ENCODE measurements at regions not wholly inside any gene's neighbourhood (a gene's known extent, or its start where the extent isn't known, plus 50 kb on each side); places are given as distances from the start of the nearest gene placed in this dataset.

DNA sequence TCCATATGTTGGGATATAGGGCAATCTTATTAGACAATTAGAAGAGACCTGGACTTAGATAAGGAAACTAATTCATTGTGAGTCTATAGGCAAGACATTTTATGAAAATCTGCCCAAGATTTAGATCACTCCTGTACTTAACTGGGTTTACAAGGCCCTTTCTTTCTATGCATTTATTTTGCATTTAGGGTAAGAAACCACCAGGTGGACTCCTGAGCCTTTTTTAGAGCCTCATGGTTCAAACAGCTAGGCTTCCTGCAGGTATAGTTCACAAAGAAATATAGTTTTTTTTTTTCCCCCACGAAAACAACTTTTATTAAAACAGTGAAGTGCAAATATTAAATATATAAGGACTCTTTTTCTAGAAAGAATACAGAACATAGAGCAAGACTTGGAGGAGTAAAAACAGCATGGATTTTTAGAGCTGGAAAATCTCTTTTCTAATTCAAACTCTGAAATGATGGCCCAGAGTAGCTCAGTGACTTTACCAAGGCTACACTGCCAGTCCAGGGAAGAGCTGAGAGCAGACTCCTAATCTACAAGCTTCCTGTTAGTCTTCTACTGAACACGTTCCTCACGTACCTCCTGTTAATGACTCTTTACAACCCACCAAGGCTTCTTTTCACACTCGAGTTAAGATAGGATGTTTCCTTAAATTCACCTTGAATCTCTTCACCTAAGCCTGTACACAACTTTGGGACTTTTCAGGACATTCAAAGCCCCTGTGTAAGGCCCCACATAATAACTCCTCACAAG is 400.9 kb upstream of the ATP11B start:
- TF ChIP-seq, protein P1, sequence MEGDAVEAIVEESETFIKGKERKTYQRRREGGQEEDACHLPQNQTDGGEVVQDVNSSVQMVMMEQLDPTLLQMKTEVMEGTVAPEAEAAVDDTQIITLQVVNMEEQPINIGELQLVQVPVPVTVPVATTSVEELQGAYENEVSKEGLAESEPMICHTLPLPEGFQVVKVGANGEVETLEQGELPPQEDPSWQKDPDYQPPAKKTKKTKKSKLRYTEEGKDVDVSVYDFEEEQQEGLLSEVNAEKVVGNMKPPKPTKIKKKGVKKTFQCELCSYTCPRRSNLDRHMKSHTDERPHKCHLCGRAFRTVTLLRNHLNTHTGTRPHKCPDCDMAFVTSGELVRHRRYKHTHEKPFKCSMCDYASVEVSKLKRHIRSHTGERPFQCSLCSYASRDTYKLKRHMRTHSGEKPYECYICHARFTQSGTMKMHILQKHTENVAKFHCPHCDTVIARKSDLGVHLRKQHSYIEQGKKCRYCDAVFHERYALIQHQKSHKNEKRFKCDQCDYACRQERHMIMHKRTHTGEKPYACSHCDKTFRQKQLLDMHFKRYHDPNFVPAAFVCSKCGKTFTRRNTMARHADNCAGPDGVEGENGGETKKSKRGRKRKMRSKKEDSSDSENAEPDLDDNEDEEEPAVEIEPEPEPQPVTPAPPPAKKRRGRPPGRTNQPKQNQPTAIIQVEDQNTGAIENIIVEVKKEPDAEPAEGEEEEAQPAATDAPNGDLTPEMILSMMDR (IDR thresholded peaks at IDR 0.05), result no peak
- no peak for TF ChIP-seq EP300 (IDR thresholded peaks at IDR 0.05)
- TF ChIP-seq POLR2AphosphoS5 (IDR thresholded peaks at IDR 0.05), result no peak

All from esophagus muscularis mucosa (tissue), 4 donors.